H9 (cell line): ENCODE measurements at regions not wholly inside any gene's neighbourhood (a gene's known extent, or its start where the extent isn't known, plus 50 kb on each side); places are given as distances from the start of the nearest gene placed in this dataset.

Experiments used
- DNase-seq: peaks from one replicate; pipeline ENCODE4 v3.0.0-alpha.2; 2017
- H2AFZ ChIP-seq: one replicate; pipeline ENCODE4 v1.6.1; 2013; ENCODE audit warnings: mild to moderate bottlenecking, low read length, control low read depth, moderate library complexity
- H2AK5ac ChIP-seq: 2 replicates; pipeline ENCODE4 v1.6.1; 2013; ENCODE audit warnings: low read length, control low read depth, mixed read lengths; ENCODE audit not compliant: insufficient read length
- H2BK120ac ChIP-seq: one replicate; pipeline ENCODE4 v1.6.1; 2013; ENCODE audit warnings: low read depth, mild to moderate bottlenecking, low read length, control low read depth, inconsistent platforms; ENCODE audit not compliant: poor library complexity, severe bottlenecking
- H2BK12ac ChIP-seq: 2 replicates; pipeline ENCODE4 v1.6.1; 2013; ENCODE audit warnings: low read length, control low read depth, mixed read lengths, low read depth; ENCODE audit not compliant: insufficient read length
- H2BK15ac ChIP-seq: 2 replicates; pipeline ENCODE4 v1.6.1; 2013; ENCODE audit warnings: low read depth, low read length, control low read depth
- H2BK20ac ChIP-seq: one replicate; pipeline ENCODE4 v1.6.1; 2013; ENCODE audit warnings: low read depth, mild to moderate bottlenecking, low read length, control low read depth, inconsistent platforms; ENCODE audit not compliant: poor library complexity, severe bottlenecking
- H2BK5ac ChIP-seq: 2 replicates; pipeline ENCODE4 v1.6.1; 2013; ENCODE audit warnings: low read length, control low read depth, mixed read lengths; ENCODE audit not compliant: insufficient read length
- H3K14ac ChIP-seq: 2 replicates; pipeline ENCODE4 v1.6.1; 2013; ENCODE audit warnings: low read length, control low read depth; ENCODE audit not compliant: insufficient read depth
- H3K18ac ChIP-seq: 2 replicates; pipeline ENCODE4 v1.6.1; 2013; ENCODE audit warnings: low read depth, mild to moderate bottlenecking, mixed read lengths, low read length, control low read depth; ENCODE audit not compliant: insufficient read length
- H3K23ac ChIP-seq: 2 replicates; pipeline ENCODE4 v1.6.1; 2013; ENCODE audit warnings: low read length, control low read depth, mixed read lengths, low read depth; ENCODE audit not compliant: insufficient read length
- H3K23me2 ChIP-seq: 2 replicates; pipeline ENCODE4 v1.6.1; 2013; ENCODE audit warnings: low read depth, mild to moderate bottlenecking, mixed read lengths, low read length, control low read depth; ENCODE audit not compliant: insufficient read length, poor library complexity, severe bottlenecking
- H3K27ac ChIP-seq: 2 replicates; pipeline ENCODE4 v1.5.1; 2013; ENCODE audit warnings: low read length, control low read depth, mixed read lengths, low read depth; ENCODE audit not compliant: insufficient read length
- H3K27me3 ChIP-seq: 2 replicates; pipeline ENCODE4 v1.6.1; 2013; ENCODE audit warnings: low read length, control low read depth, inconsistent platforms; ENCODE audit not compliant: insufficient read depth
- H3K4ac ChIP-seq: 2 replicates; pipeline ENCODE4 v1.6.1; 2013; ENCODE audit warnings: low read depth, mild to moderate bottlenecking, control low read depth, inconsistent platforms, low read length, moderate library complexity
- H3K4me1 ChIP-seq: 2 replicates; pipeline ENCODE4 v1.6.1; 2013; ENCODE audit warnings: low read length, control low read depth, inconsistent platforms; ENCODE audit not compliant: insufficient read depth
- H3K4me2 ChIP-seq: 2 replicates; pipeline ENCODE4 v1.6.1; 2013; ENCODE audit warnings: low read length, control low read depth, mixed read lengths; ENCODE audit not compliant: insufficient read length, insufficient read depth
- H3K56ac ChIP-seq: 2 replicates; pipeline ENCODE4 v1.6.1; 2013; ENCODE audit warnings: low read depth, mild to moderate bottlenecking, mixed read lengths, low read length, control low read depth; ENCODE audit not compliant: insufficient read length
- H3K79me1 ChIP-seq: 2 replicates; pipeline ENCODE4 v1.6.1; 2013; ENCODE audit warnings: low read depth, mild to moderate bottlenecking, moderate library complexity, low read length, control low read depth, inconsistent platforms; ENCODE audit not compliant: insufficient read depth, poor library complexity, severe bottlenecking
- H3K79me2 ChIP-seq: 2 replicates; pipeline ENCODE4 v1.6.1; 2013; ENCODE audit warnings: low read length, control low read depth, inconsistent platforms; ENCODE audit not compliant: insufficient read depth
- H3K9ac ChIP-seq: 2 replicates; pipeline ENCODE4 v1.6.1; 2013; ENCODE audit warnings: low read length, control low read depth, mixed read lengths; ENCODE audit not compliant: insufficient read length; ENCODE audit errors: extremely low read depth
- H3K9me3 ChIP-seq: one replicate; pipeline ENCODE4 v1.6.1; 2013; ENCODE audit warnings: low read depth, low read length, inconsistent platforms; ENCODE audit not compliant: control insufficient read depth
- H3T11ph ChIP-seq: one replicate; pipeline ENCODE4 v1.6.1; 2013; ENCODE audit warnings: mild to moderate bottlenecking, low read length, control low read depth, inconsistent platforms
- H4K20me1 ChIP-seq: one replicate; pipeline ENCODE4 v1.6.1; 2013; ENCODE audit not compliant: control insufficient read depth, insufficient read length, insufficient read depth
- H4K5ac ChIP-seq: 2 replicates; pipeline ENCODE4 v1.6.1; 2013; ENCODE audit warnings: low read depth, mild to moderate bottlenecking, mixed read lengths, low read length, control low read depth; ENCODE audit not compliant: insufficient read length
- H4K8ac ChIP-seq: replicated peaks from 2 replicates; pipeline ENCODE4 v1.6.1; 2013; ENCODE audit warnings: low read length, control low read depth, mixed read lengths, low read depth; ENCODE audit not compliant: insufficient read length
- H4K91ac ChIP-seq: 2 replicates; pipeline ENCODE4 v1.6.1; 2013; ENCODE audit warnings: low read depth, mild to moderate bottlenecking, moderate library complexity, mixed read lengths, low read length, control low read depth; ENCODE audit not compliant: insufficient read length
- H3K27ac Mint-ChIP-seq, 3 experiments: 2 replicates in 2 of 3; 3 replicates in 1 of 3; pipeline ENCODE4 v1.8.0; 2020 to 2021; ENCODE audit warnings: mixed read lengths in 3 of 3, mild to moderate bottlenecking in 1 of 3, moderate library complexity in 1 of 3
- H3K27me3 Mint-ChIP-seq: 2 replicates; pipeline ENCODE4 v1.8.0; 2021; ENCODE audit warnings: low read depth, mild to moderate bottlenecking, moderate library complexity, mixed read lengths
- H3K36me3 Mint-ChIP-seq, 3 experiments: 2 replicates in 2 of 3; 3 replicates in 1 of 3; pipeline ENCODE4 v1.8.0; 2020 to 2021; ENCODE audit warnings: low read depth in 3 of 3, mixed read lengths in 3 of 3; ENCODE audit not compliant: insufficient read depth in 1 of 3
- H3K4me1 Mint-ChIP-seq, 2 experiments: 2 replicates each; pipeline ENCODE4 v1.8.0; 2020; ENCODE audit warnings: mixed read lengths in 2 of 2
- H3K4me3 Mint-ChIP-seq, 2 experiments: 2 replicates in 1 of 2; 3 replicates in 1 of 2; pipeline ENCODE4 v1.8.0; 2020 to 2021; ENCODE audit warnings: mild to moderate bottlenecking in 2 of 2, mixed read lengths in 2 of 2, moderate library complexity in 1 of 2
- H3K9me3 Mint-ChIP-seq, 2 experiments: 2 replicates in 1 of 2; 3 replicates in 1 of 2; pipeline ENCODE4 v1.8.0; 2020; ENCODE audit warnings: mild to moderate bottlenecking in 2 of 2, mixed read lengths in 2 of 2, moderate library complexity in 1 of 2
- WGBS: extraction: QIAGEN DNeasy Blood & Tissue Kit; methylation state at CpG from one replicate; pipeline ENCODE4 v1.1.7; 2013; ENCODE audit warnings: missing lambda C conversion rate, low lambda C conversion rate, mixed read lengths; ENCODE audit not compliant: insufficient read length; ENCODE audit errors: extremely low coverage; 5-methylcytosine and 5-hydroxymethylcytosine counted together
- TF ChIP-seq, protein P1 (sequence below): fragments of 200-600 bp; sonication (generic); conservative IDR thresholded peaks from 3 replicates; pipeline ENCODE4 v1.8.0; 2021; ENCODE audit warnings: antibody characterized with exemption, mild to moderate bottlenecking

DNA sequence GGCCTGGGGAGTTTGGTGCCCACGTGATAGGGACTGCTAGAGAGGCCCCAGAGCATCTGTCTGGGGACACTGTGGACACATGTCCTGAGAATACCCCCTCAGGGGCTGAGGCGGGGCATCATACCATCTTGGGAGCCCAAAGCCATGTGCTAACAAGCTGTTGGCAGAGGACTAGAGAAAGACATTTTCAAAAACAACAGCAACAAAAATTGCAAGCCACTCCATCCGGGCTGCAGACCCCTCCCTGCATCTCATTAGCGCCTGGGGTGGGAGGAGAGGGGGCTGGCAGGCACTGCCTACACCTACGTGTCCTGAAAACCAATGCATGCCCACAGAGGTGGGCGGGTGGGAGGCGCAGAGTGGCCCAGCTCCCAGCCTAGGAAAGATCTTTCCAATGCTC lies 507.4 kb upstream of the PODXL start:
- TF ChIP-seq, protein P1, sequence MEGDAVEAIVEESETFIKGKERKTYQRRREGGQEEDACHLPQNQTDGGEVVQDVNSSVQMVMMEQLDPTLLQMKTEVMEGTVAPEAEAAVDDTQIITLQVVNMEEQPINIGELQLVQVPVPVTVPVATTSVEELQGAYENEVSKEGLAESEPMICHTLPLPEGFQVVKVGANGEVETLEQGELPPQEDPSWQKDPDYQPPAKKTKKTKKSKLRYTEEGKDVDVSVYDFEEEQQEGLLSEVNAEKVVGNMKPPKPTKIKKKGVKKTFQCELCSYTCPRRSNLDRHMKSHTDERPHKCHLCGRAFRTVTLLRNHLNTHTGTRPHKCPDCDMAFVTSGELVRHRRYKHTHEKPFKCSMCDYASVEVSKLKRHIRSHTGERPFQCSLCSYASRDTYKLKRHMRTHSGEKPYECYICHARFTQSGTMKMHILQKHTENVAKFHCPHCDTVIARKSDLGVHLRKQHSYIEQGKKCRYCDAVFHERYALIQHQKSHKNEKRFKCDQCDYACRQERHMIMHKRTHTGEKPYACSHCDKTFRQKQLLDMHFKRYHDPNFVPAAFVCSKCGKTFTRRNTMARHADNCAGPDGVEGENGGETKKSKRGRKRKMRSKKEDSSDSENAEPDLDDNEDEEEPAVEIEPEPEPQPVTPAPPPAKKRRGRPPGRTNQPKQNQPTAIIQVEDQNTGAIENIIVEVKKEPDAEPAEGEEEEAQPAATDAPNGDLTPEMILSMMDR, result no peak
- Histone ChIP-seq H2BK5ac (no peak overlapping the region), H4K8ac (no peak overlapping the region), H3T11ph (no peak overlapping the region), H2AFZ (no peak overlapping the region), H3K9me3 (no peaks in the 10 kb centered on the region), H3K14ac (no peak overlapping the region; the same call in 1 of the 2 replicates), H3K4ac (no peak overlapping the region), H3K79me2 (no peaks in the 10 kb centered on the region), H4K91ac (no peak overlapping the region), H2BK120ac (no peak overlapping the region), H3K23me2 (no peaks in the 10 kb centered on the region), H2BK12ac (no peak overlapping the region), H3K79me1 (no peaks in the 10 kb centered on the region), H3K27ac (no peak overlapping the region), H3K23ac (no peak overlapping the region), H3K18ac (no peak overlapping the region), H2BK20ac (no peak overlapping the region), H2AK5ac (no peak overlapping the region), H3K27me3 (no peaks in the 10 kb centered on the region), H3K9ac (no peak overlapping the region), H3K56ac (no peak overlapping the region), H4K20me1 (no peaks in the 10 kb centered on the region), H2BK15ac (no peak overlapping the region), H4K5ac (no peak overlapping the region), H3K4me1 (no peaks in the 10 kb centered on the region), H3K4me2 (no peak overlapping the region)
- peaks cover 15 to 16% of the 10 kb centered on the region in 2 experiments; a peak in 3 of 4 replicates for H3K4me1 Mint-ChIP-seq
- no CpG with 5 or more reads among the region's 7 CpGs for WGBS
- peaks cover 0 to 2% of the 10 kb centered on the region in 2 experiments; a peak in 1 of 5 replicates for H3K9me3 Mint-ChIP-seq
- H3K36me3 Mint-ChIP-seq, result peaks cover 0 to 6% (median 0%) of the 10 kb centered on the region in 3 experiments; a peak in 2 of 7 replicates
- peaks cover 6% of the 10 kb centered on the region for H3K27me3 Mint-ChIP-seq
- DNase-seq, result no peak
- H3K27ac Mint-ChIP-seq, result no peak overlapping the region
- no peak overlapping the region for H3K4me3 Mint-ChIP-seq
